Breast epithelium (tissue), 3 donors: ENCODE measurements at regions not wholly inside any gene's neighbourhood (a gene's known extent, or its start where the extent isn't known, plus 50 kb on each side); places are given as distances from the start of the nearest gene placed in this dataset.

Experiments
- CTCF ChIP-seq, 3 donors: fragments of 450-650 bp; IDR thresholded peaks; one replicate each; pipeline ENCODE4 v1.5.1; 2016 to 2017; ENCODE audit warnings: antibody characterized with exemption in 3 of 3, mild to moderate bottlenecking in 3 of 3, moderate library complexity in 3 of 3
- POLR2A ChIP-seq: fragments of 450-650 bp; IDR thresholded peaks from one replicate; pipeline ENCODE4 v1.6.1; 2016; ENCODE audit warnings: antibody characterized with exemption, mild to moderate bottlenecking, moderate library complexity

DNA sequence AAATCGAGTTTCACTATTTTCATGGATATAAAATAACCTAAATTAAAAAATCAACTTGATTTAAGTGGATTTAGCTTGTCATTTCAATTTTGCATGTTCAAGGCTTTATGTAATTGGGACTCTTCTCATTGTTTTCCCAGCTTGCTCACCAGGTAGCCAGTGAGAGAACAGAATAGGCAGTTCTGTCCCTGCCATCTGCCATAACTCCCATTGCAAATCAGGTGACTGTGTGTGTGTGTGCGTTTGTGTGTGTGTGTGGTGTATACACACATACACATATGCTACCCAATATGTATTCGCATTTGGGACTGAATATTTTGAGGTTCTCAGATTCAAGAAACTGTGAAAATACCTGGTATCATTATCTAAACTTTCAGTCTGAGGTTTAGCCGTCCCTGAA is 1069.8 kb downstream of the IGSF11 start:
- no peak for TF ChIP-seq CTCF (IDR thresholded peaks at IDR 0.05)
- no peak for TF ChIP-seq POLR2A
